Neural progenitor cell (in vitro differentiated cells): ENCODE measurements at regions not wholly inside any gene's neighbourhood (a gene's known extent, or its start where the extent isn't known, plus 50 kb on each side); places are given as distances from the start of the nearest gene placed in this dataset.

Experiments used
- DNase-seq: peaks from one replicate; pipeline ENCODE4 v3.0.0-alpha.2; 2016; ENCODE audit warnings: low spot score
- H2AFZ ChIP-seq: fragments of 200-600 bp; sonication (generic); replicated peaks from 2 replicates; pipeline ENCODE4 v1.6.1; 2016; ENCODE audit warnings: antibody characterized with exemption
- H3F3A ChIP-seq: fragments of 200-600 bp; sonication (generic); 2 replicates; pipeline ENCODE4 v1.6.1; 2016; ENCODE audit warnings: antibody characterized with exemption, low read depth
- H3K27ac ChIP-seq: fragments of 200-600 bp; sonication (generic); 2 replicates; pipeline ENCODE4 v1.5.1; 2016; ENCODE audit warnings: mild to moderate bottlenecking
- H3K27me3 ChIP-seq: fragments of 200-600 bp; sonication (generic); 2 replicates; pipeline ENCODE4 v1.6.1; 2016; ENCODE audit warnings: mild to moderate bottlenecking, moderate library complexity
- H3K36me3 ChIP-seq: fragments of 200-600 bp; sonication (generic); 2 replicates; pipeline ENCODE4 v1.5.1; 2016
- H3K4me1 ChIP-seq: fragments of 200-600 bp; sonication (generic); 2 replicates; pipeline ENCODE4 v1.6.1; 2016; ENCODE audit warnings: mixed run types
- H3K4me2 ChIP-seq: fragments of 200-600 bp; sonication (generic); 2 replicates; pipeline ENCODE4 v1.6.1; 2016
- H3K4me3 ChIP-seq: fragments of 200-600 bp; sonication (generic); 2 replicates; pipeline ENCODE4 v1.5.1; 2016
- H3K79me2 ChIP-seq: fragments of 200-600 bp; sonication (generic); 2 replicates; pipeline ENCODE4 v1.6.1; 2016; ENCODE audit warnings: low read depth
- H3K9ac ChIP-seq: fragments of 200-600 bp; sonication (generic); 2 replicates; pipeline ENCODE4 v1.6.1; 2016
- H3K9me3 ChIP-seq: fragments of 200-600 bp; sonication (generic); 2 replicates; pipeline ENCODE4 v1.5.1; 2016; ENCODE audit warnings: low read depth
- H4K20me1 ChIP-seq: fragments of 200-600 bp; sonication (generic); 2 replicates; pipeline ENCODE4 v1.6.1; 2016; ENCODE audit warnings: low read depth
- H3K27ac Mint-ChIP-seq: 3 replicates; pipeline ENCODE4 v1.8.0; 2021; ENCODE audit warnings: mixed read lengths
- H3K27me3 Mint-ChIP-seq: 2 replicates; pipeline ENCODE4 v1.8.0; 2022; ENCODE audit warnings: low read depth, mild to moderate bottlenecking, inconsistent platforms, moderate library complexity, mixed read lengths; ENCODE audit not compliant: insufficient read depth
- H3K36me3 Mint-ChIP-seq: 3 replicates; pipeline ENCODE4 v1.8.0; 2021; ENCODE audit warnings: mixed read lengths
- H3K4me1 Mint-ChIP-seq: 3 replicates; pipeline ENCODE4 v1.8.0; 2021; ENCODE audit warnings: mixed read lengths
- H3K4me3 Mint-ChIP-seq: 3 replicates; pipeline ENCODE4 v1.8.0; 2021; ENCODE audit warnings: mild to moderate bottlenecking, moderate library complexity, mixed read lengths
- H3K9me3 Mint-ChIP-seq: 3 replicates; pipeline ENCODE4 v1.8.0; 2020; ENCODE audit warnings: mixed read lengths
- CTCF ChIP-seq: fragments of 200-600 bp; sonication (generic); IDR thresholded peaks from 2 replicates; pipeline ENCODE4 v1.5.1; 2017; ENCODE audit warnings: antibody characterized with exemption, mild to moderate bottlenecking
- EZH2 ChIP-seq: fragments of 200-600 bp; sonication (generic); IDR thresholded peaks from 2 replicates; pipeline ENCODE4 v1.6.1; 2017; ENCODE audit warnings: antibody characterized with exemption, mild to moderate bottlenecking, moderate library complexity
- EZH2phosphoT487 ChIP-seq: fragments of 200-600 bp; sonication (generic); IDR thresholded peaks from 2 replicates; pipeline ENCODE4 v1.6.1; 2017; ENCODE audit warnings: antibody characterized with exemption

DNA sequence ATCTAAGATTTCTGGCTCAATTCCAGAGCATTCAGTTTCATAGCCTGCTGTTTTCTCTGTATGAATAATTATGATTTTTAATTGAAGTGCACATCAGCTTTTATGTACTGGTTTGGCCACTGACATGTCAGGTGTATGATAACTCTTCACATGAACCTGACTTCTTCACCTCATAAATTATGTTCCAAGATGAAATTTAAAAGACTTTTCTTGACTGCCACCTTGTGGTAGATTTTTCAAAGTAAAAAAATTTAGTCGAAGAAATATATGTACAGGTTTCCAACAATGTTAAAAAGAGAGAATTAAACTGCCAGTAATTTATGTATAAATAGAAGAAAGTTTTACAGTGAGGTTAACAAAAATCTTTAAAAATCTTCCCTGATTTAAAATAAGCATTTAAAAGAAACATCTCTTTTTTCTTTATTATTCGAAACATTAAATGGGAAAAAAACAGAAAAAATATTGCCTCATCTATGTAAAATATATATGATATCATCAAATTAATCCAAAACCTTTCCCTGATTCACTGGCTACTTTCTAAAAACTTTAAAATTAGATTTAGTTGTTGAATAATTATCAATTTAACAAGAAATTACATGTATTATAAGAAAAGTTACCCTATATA, 124.9 kb upstream of the ATXN7L3B start:
- Mint-ChIP-seq H3K27ac (no peak overlapping the region), H3K27me3 (no peaks in the 10 kb centered on the region), H3K9me3 (no peaks in the 10 kb centered on the region), H3K36me3 (no peaks in the 10 kb centered on the region), H3K4me3 (no peak overlapping the region), H3K4me1 (no peaks in the 10 kb centered on the region)
- Histone ChIP-seq H3K9ac (no peak overlapping the region), H3K27ac (no peak overlapping the region), H3K27me3 (no peaks in the 10 kb centered on the region), H3K4me1 (peaks cover 8% of the 10 kb centered on the region), H3K9me3 (no peaks in the 10 kb centered on the region), H2AFZ (no peak overlapping the region), H3K4me2 (no peak overlapping the region), H3K4me3 (no peak overlapping the region), H3K36me3 (no peaks in the 10 kb centered on the region), H3F3A (no peaks in the 10 kb centered on the region), H4K20me1 (no peaks in the 10 kb centered on the region), H3K79me2 (no peaks in the 10 kb centered on the region)
- DNase-seq: no peak
- TF ChIP-seq EZH2phosphoT487: no peak
- TF ChIP-seq CTCF: peak; percentile 63

- Histone ChIP-seq H2AFZ (no peak overlapping the region), H3K27me3 (no peaks in the 10 kb centered on the region), H3K9ac (no peak overlapping the region), H4K20me1 (no peaks in the 10 kb centered on the region), H3K36me3 (no peaks in the 10 kb centered on the region), H3K4me2 (no peak overlapping the region), H3F3A (no peaks in the 10 kb centered on the region), H3K4me1 (no peaks in the 10 kb centered on the region), H3K79me2 (no peaks in the 10 kb centered on the region), H3K4me3 (no peak overlapping the region), H3K9me3 (no peaks in the 10 kb centered on the region), H3K27ac (no peak overlapping the region)
- DNase-seq: peak; percentile 39
- no peak overlapping the region for H3K27ac Mint-ChIP-seq
- H3K36me3 Mint-ChIP-seq: no peaks in the 10 kb centered on the region
- TF ChIP-seq CTCF (peak; percentile 66), EZH2 (no peak)
- no peaks in the 10 kb centered on the region for H3K4me1 Mint-ChIP-seq
- H3K9me3 Mint-ChIP-seq: no peaks in the 10 kb centered on the region
- no peak overlapping the region for H3K4me3 Mint-ChIP-seq
- H3K27me3 Mint-ChIP-seq: no peaks in the 10 kb centered on the region
These were observed 122.0 kb upstream of the ATXN7L3B start for GRCh38 chr12:74415633-74416032.

DNA sequence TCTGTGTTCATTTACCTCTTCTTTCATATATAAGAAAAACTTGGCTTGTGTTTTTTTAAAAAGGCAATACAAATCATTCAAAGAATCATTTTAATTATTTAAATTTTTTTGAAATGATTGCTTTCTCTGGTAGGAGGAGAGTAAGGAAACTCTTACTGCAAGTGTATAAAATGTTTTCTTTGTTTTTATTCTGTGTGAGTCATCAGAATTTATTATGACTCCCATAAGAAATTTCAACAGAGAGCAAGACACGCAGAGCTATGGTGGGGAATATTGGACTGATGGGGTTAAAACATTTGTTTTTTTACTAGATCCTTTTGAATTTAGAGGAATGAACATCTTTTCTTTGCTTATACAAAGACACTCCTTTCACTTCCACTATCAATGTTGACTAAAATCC, 119.1 kb upstream of the ATXN7L3B start:
- H3K27ac Mint-ChIP-seq: no peak overlapping the region
- no peak for DNase-seq
- Histone ChIP-seq H4K20me1 (no peaks in the 10 kb centered on the region), H3K9me3 (no peaks in the 10 kb centered on the region), H3K27me3 (no peaks in the 10 kb centered on the region), H3F3A (no peaks in the 10 kb centered on the region), H3K36me3 (no peaks in the 10 kb centered on the region), H3K4me2 (no peak overlapping the region), H3K4me3 (no peak overlapping the region), H3K4me1 (no peaks in the 10 kb centered on the region), H3K9ac (no peak overlapping the region), H3K79me2 (no peaks in the 10 kb centered on the region), H2AFZ (no peak overlapping the region), H3K27ac (no peak overlapping the region)
- TF ChIP-seq EZH2 (no peak), EZH2phosphoT487 (no peak), CTCF (no peak)
- H3K4me3 Mint-ChIP-seq: no peak overlapping the region
- H3K4me1 Mint-ChIP-seq: no peaks in the 10 kb centered on the region
- no peaks in the 10 kb centered on the region for H3K9me3 Mint-ChIP-seq
- no peaks in the 10 kb centered on the region for H3K36me3 Mint-ChIP-seq
- no peaks in the 10 kb centered on the region for H3K27me3 Mint-ChIP-seq
